ENCODE measurements at regions not wholly inside any gene's neighbourhood (a gene's known extent, or its start where the extent isn't known, plus 50 kb on each side); places are given as distances from the start of the nearest gene placed in this dataset.

GRCh38 chr6:121920616-121921015 lies 478.8 kb upstream of the HSF2 start:
- TF ChIP-seq POLR2AphosphoS5 (IDR thresholded peaks at IDR 0.05), result no peak
- no peak for TF ChIP-seq EP300 (IDR thresholded peaks at IDR 0.05)
- no peak for TF ChIP-seq CTCF (IDR thresholded peaks at IDR 0.05)
- no peak for TF ChIP-seq POLR2A (IDR thresholded peaks at IDR 0.05; ENCODE audit: low read depth)
